ENCODE measurements at regions not wholly inside any gene's neighbourhood (a gene's known extent, or its start where the extent isn't known, plus 50 kb on each side); places are given as distances from the start of the nearest gene placed in this dataset.

DNA sequence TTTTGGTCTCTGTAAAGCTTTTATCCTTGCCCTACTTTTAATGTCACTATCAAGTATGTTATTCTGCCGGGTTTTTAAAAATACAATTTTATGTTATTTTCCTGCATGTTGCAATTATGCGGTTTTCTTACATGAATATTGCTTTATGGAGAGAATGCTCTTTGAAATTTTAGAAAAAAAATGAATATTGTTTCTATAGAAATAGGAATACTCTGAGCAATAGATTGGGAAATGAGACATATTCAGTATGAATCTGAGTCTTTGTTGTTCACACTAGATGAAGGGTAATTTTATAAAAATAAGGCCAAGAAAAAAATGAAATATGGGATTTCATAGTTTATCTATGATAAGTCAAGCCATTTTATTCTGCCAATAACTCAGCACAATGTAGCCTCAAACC is 142.2 kb upstream of the DTNA start (continued):
- TF ChIP-seq, protein P1, sequence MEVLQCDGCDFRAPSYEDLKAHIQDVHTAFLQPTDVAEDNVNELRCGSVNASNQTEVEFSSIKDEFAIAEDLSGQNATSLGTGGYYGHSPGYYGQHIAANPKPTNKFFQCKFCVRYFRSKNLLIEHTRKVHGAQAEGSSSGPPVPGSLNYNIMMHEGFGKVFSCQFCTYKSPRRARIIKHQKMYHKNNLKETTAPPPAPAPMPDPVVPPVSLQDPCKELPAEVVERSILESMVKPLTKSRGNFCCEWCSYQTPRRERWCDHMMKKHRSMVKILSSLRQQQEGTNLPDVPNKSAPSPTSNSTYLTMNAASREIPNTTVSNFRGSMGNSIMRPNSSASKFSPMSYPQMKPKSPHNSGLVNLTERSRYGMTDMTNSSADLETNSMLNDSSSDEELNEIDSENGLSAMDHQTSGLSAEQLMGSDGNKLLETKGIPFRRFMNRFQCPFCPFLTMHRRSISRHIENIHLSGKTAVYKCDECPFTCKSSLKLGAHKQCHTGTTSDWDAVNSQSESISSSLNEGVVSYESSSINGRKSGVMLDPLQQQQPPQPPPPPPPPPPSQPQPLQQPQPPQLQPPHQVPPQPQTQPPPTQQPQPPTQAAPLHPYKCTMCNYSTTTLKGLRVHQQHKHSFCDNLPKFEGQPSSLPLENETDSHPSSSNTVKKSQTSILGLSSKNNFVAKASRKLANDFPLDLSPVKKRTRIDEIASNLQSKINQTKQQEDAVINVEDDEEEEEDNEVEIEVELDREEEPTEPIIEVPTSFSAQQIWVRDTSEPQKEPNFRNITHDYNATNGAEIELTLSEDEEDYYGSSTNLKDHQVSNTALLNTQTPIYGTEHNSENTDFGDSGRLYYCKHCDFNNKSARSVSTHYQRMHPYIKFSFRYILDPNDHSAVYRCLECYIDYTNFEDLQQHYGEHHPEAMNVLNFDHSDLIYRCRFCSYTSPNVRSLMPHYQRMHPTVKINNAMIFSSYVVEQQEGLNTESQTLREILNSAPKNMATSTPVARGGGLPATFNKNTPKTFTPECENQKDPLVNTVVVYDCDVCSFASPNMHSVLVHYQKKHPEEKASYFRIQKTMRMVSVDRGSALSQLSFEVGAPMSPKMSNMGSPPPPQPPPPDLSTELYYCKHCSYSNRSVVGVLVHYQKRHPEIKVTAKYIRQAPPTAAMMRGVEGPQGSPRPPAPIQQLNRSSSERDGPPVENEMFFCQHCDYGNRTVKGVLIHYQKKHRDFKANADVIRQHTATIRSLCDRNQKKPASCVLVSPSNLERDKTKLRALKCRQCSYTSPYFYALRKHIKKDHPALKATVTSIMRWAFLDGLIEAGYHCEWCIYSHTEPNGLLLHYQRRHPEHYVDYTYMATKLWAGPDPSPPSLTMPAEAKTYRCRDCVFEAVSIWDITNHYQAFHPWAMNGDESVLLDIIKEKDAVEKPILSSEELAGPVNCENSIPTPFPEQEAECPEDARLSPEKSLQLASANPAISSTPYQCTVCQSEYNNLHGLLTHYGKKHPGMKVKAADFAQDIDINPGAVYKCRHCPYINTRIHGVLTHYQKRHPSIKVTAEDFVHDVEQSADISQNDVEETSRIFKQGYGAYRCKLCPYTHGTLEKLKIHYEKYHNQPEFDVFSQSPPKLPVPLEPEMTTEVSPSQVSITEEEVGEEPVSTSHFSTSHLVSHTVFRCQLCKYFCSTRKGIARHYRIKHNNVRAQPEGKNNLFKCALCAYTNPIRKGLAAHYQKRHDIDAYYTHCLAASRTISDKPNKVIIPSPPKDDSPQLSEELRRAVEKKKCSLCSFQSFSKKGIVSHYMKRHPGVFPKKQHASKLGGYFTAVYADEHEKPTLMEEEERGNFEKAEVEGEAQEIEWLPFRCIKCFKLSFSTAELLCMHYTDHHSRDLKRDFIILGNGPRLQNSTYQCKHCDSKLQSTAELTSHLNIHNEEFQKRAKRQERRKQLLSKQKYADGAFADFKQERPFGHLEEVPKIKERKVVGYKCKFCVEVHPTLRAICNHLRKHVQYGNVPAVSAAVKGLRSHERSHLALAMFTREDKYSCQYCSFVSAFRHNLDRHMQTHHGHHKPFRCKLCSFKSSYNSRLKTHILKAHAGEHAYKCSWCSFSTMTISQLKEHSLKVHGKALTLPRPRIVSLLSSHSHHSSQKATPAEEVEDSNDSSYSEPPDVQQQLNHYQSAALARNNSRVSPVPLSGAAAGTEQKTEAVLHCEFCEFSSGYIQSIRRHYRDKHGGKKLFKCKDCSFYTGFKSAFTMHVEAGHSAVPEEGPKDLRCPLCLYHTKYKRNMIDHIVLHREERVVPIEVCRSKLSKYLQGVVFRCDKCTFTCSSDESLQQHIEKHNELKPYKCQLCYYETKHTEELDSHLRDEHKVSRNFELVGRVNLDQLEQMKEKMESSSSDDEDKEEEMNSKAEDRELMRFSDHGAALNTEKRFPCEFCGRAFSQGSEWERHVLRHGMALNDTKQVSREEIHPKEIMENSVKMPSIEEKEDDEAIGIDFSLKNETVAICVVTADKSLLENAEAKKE (CRISPR knock-in tag; IDR thresholded peaks at IDR 0.05) = no peak
- no peak for TF ChIP-seq NANOG (IDR thresholded peaks at IDR 0.05; ENCODE audit: borderline replicate concordance)
- TF ChIP-seq POLR2AphosphoS5 (IDR thresholded peaks at IDR 0.05; ENCODE audit: low read depth) = no peak
- no peak for TF ChIP-seq ZNF331 (CRISPR knock-in tag; IDR thresholded peaks at IDR 0.05; ENCODE audit: low read depth)
- TF ChIP-seq ZNF114 (CRISPR knock-in tag; IDR thresholded peaks at IDR 0.05) = no peak
- TF ChIP-seq, protein P2, sequence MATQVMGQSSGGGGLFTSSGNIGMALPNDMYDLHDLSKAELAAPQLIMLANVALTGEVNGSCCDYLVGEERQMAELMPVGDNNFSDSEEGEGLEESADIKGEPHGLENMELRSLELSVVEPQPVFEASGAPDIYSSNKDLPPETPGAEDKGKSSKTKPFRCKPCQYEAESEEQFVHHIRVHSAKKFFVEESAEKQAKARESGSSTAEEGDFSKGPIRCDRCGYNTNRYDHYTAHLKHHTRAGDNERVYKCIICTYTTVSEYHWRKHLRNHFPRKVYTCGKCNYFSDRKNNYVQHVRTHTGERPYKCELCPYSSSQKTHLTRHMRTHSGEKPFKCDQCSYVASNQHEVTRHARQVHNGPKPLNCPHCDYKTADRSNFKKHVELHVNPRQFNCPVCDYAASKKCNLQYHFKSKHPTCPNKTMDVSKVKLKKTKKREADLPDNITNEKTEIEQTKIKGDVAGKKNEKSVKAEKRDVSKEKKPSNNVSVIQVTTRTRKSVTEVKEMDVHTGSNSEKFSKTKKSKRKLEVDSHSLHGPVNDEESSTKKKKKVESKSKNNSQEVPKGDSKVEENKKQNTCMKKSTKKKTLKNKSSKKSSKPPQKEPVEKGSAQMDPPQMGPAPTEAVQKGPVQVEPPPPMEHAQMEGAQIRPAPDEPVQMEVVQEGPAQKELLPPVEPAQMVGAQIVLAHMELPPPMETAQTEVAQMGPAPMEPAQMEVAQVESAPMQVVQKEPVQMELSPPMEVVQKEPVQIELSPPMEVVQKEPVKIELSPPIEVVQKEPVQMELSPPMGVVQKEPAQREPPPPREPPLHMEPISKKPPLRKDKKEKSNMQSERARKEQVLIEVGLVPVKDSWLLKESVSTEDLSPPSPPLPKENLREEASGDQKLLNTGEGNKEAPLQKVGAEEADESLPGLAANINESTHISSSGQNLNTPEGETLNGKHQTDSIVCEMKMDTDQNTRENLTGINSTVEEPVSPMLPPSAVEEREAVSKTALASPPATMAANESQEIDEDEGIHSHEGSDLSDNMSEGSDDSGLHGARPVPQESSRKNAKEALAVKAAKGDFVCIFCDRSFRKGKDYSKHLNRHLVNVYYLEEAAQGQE (IDR thresholded peaks at IDR 0.05; ENCODE audit: unreplicated experiment) = no peak
- no peak for TF ChIP-seq EZH2phosphoT487 (IDR thresholded peaks at IDR 0.05; ENCODE audit: unreplicated experiment)
- no peak for TF ChIP-seq CREB1 (CRISPR knock-in tag; IDR thresholded peaks at IDR 0.05; ENCODE audit: low read depth)
- no peak for TF ChIP-seq EZH2 (IDR thresholded peaks at IDR 0.05; ENCODE audit: low read depth, unreplicated experiment)

Measured in GM23338 (cell line).